Mesendoderm (in vitro differentiated cells): ENCODE measurements at regions not wholly inside any gene's neighbourhood (a gene's known extent, or its start where the extent isn't known, plus 50 kb on each side); places are given as distances from the start of the nearest gene placed in this dataset.

Source experiments
- DNase-seq: peaks from one replicate; pipeline ENCODE4 v3.0.0; 2013
- H2AK5ac ChIP-seq: 2 replicates; pipeline ENCODE4 v1.6.1; 2013; ENCODE audit warnings: low read length, inconsistent platforms
- H2BK120ac ChIP-seq: 2 replicates; pipeline ENCODE4 v1.6.1; 2013; ENCODE audit warnings: low read depth, mild to moderate bottlenecking, low read length, moderate library complexity, mixed read lengths
- H2BK15ac ChIP-seq: replicated peaks from 2 replicates; pipeline ENCODE4 v1.6.1; 2013; ENCODE audit warnings: low read depth, mild to moderate bottlenecking, moderate library complexity
- H2BK5ac ChIP-seq: 2 replicates; pipeline ENCODE4 v1.6.1; 2013; ENCODE audit warnings: low read length, inconsistent platforms
- H3K18ac ChIP-seq: 2 replicates; pipeline ENCODE4 v1.6.1; 2013; ENCODE audit warnings: mild to moderate bottlenecking, low read length, mixed read lengths
- H3K23ac ChIP-seq: one replicate; pipeline ENCODE4 v1.6.1; 2013; ENCODE audit warnings: low read length
- H3K27ac ChIP-seq: 2 replicates; pipeline ENCODE4 v1.5.1; 2013; ENCODE audit warnings: low read depth, mild to moderate bottlenecking, inconsistent platforms, low read length, moderate library complexity
- H3K27me3 ChIP-seq: 2 replicates; pipeline ENCODE4 v1.6.1; 2013; ENCODE audit warnings: low read length, control low read depth, mild to moderate bottlenecking, inconsistent platforms; ENCODE audit not compliant: insufficient read depth, poor library complexity
- H3K36me3 ChIP-seq: 2 replicates; pipeline ENCODE4 v1.6.1; 2013; ENCODE audit warnings: low read length, inconsistent platforms; ENCODE audit not compliant: control insufficient read depth, insufficient read depth
- H3K4ac ChIP-seq: one replicate; pipeline ENCODE4 v1.6.1; 2013; ENCODE audit warnings: low read depth, mild to moderate bottlenecking, low read length, moderate library complexity
- H3K4me1 ChIP-seq: 2 replicates; pipeline ENCODE4 v1.6.1; 2013; ENCODE audit warnings: low read depth, low read length, inconsistent platforms; ENCODE audit not compliant: control insufficient read depth
- H3K4me2 ChIP-seq: 2 replicates; pipeline ENCODE4 v1.6.1; 2013; ENCODE audit warnings: low read length
- H3K4me3 ChIP-seq: 2 replicates; pipeline ENCODE4 v1.5.1; 2013; ENCODE audit warnings: mild to moderate bottlenecking, low read length
- H3K56ac ChIP-seq: one replicate; pipeline ENCODE4 v1.6.1; 2013; ENCODE audit warnings: low read length
- H3K79me1 ChIP-seq: 2 replicates; pipeline ENCODE4 v1.6.1; 2013; ENCODE audit warnings: low read length, inconsistent platforms
- H3K79me2 ChIP-seq: 2 replicates; pipeline ENCODE4 v1.6.1; 2013; ENCODE audit warnings: mild to moderate bottlenecking, low read length; ENCODE audit not compliant: control insufficient read depth, insufficient read depth
- H3K9ac ChIP-seq: 2 replicates; pipeline ENCODE4 v1.6.1; 2013; ENCODE audit warnings: low read length, inconsistent platforms
- H4K5ac ChIP-seq: one replicate; pipeline ENCODE4 v1.6.1; 2013; ENCODE audit warnings: low read length
- H4K8ac ChIP-seq: one replicate; pipeline ENCODE4 v1.6.1; 2013; ENCODE audit warnings: low read depth, mild to moderate bottlenecking, control low read depth, low read length, moderate library complexity
- WGBS: extraction: QIAGEN DNeasy Blood & Tissue Kit; methylation state at CpG from one replicate; pipeline ENCODE4 v1.1.7; 2013; ENCODE audit warnings: low lambda C conversion rate, missing lambda C conversion rate; ENCODE audit not compliant: insufficient coverage; ENCODE audit errors: extremely low coverage; 5-methylcytosine and 5-hydroxymethylcytosine counted together

GRCh38 chr22:48902983-48903650 lies 924.6 kb downstream of the BRD1 start:
- no peak overlapping the region for H4K8ac ChIP-seq
- H3K56ac ChIP-seq, result no peak overlapping the region
- H2BK5ac ChIP-seq, result no peak overlapping the region
- H3K27me3 ChIP-seq, result no peaks in the 10 kb centered on the region
- H4K5ac ChIP-seq, result no peak overlapping the region
- WGBS, result no CpG with 5 or more reads among the region's 25 CpGs
- H3K79me2 ChIP-seq, result no peaks in the 10 kb centered on the region
- H3K4me3 ChIP-seq, result no peak overlapping the region
- H3K9ac ChIP-seq, result no peak overlapping the region
- no peak for DNase-seq
- H2AK5ac ChIP-seq, result no peak overlapping the region
- H3K23ac ChIP-seq, result no peak overlapping the region
- H3K4ac ChIP-seq, result no peak overlapping the region
- no peak overlapping the region for H2BK15ac ChIP-seq
- no peak overlapping the region for H3K4me2 ChIP-seq
- H3K27ac ChIP-seq, result no peak overlapping the region
- no peaks in the 10 kb centered on the region for H3K36me3 ChIP-seq
- no peak overlapping the region for H3K18ac ChIP-seq
- H3K4me1 ChIP-seq, result no peaks in the 10 kb centered on the region
- no peaks in the 10 kb centered on the region for H3K79me1 ChIP-seq
- no peak overlapping the region for H2BK120ac ChIP-seq

GRCh38 chr22:48902001-48902869 lies 925.4 kb downstream of the BRD1 start:
- Histone ChIP-seq H3K23ac (no peak overlapping the region), H3K79me2 (no peaks in the 10 kb centered on the region), H3K56ac (no peak overlapping the region), H2BK5ac (no peak overlapping the region), H3K79me1 (no peaks in the 10 kb centered on the region), H2BK120ac (no peak overlapping the region), H2BK15ac (no peak overlapping the region), H4K5ac (no peak overlapping the region), H3K4ac (no peak overlapping the region), H3K4me2 (no peak overlapping the region), H4K8ac (no peak overlapping the region), H3K4me3 (no peak overlapping the region), H3K18ac (no peak overlapping the region), H3K27ac (no peak overlapping the region), H3K4me1 (no peaks in the 10 kb centered on the region), H2AK5ac (no peak overlapping the region), H3K9ac (no peak overlapping the region), H3K27me3 (no peaks in the 10 kb centered on the region), H3K36me3 (no peaks in the 10 kb centered on the region)
- no peak for DNase-seq
- no CpG with 5 or more reads among the region's 37 CpGs for WGBS

GRCh38 chr22:48901324-48901723 lies 926.3 kb downstream of the BRD1 start:
- Histone ChIP-seq H3K9ac (no peak overlapping the region), H2AK5ac (no peak overlapping the region), H3K23ac (no peak overlapping the region), H2BK15ac (no peak overlapping the region), H3K18ac (no peak overlapping the region), H2BK5ac (no peak overlapping the region), H4K8ac (no peak overlapping the region), H3K56ac (no peak overlapping the region), H3K4me3 (no peak overlapping the region), H3K27ac (no peak overlapping the region), H3K27me3 (no peaks in the 10 kb centered on the region), H3K4me2 (no peak overlapping the region), H3K36me3 (no peaks in the 10 kb centered on the region), H3K4me1 (no peaks in the 10 kb centered on the region), H2BK120ac (no peak overlapping the region), H3K79me1 (no peaks in the 10 kb centered on the region), H3K79me2 (no peaks in the 10 kb centered on the region), H4K5ac (no peak overlapping the region), H3K4ac (no peak overlapping the region)
- WGBS, result no CpG with 5 or more reads among the region's 12 CpGs
- no peak for DNase-seq

- Histone ChIP-seq H3K4me3 (no peak overlapping the region), H3K4me1 (no peaks in the 10 kb centered on the region), H3K27me3 (no peaks in the 10 kb centered on the region), H2BK15ac (no peak overlapping the region), H2BK5ac (no peak overlapping the region), H3K79me1 (no peaks in the 10 kb centered on the region), H4K8ac (no peak overlapping the region), H4K5ac (no peak overlapping the region), H3K56ac (no peak overlapping the region), H3K18ac (no peak overlapping the region), H2AK5ac (no peak overlapping the region), H3K27ac (no peak overlapping the region), H3K36me3 (no peaks in the 10 kb centered on the region), H3K23ac (no peak overlapping the region), H2BK120ac (no peak overlapping the region), H3K79me2 (no peaks in the 10 kb centered on the region), H3K4me2 (no peak overlapping the region), H3K4ac (no peak overlapping the region), H3K9ac (no peak overlapping the region)
- no peak for DNase-seq
- WGBS, result no CpG with 5 or more reads among the region's 9 CpGs
Observed at GRCh38 chr22:48900626-48901025, 927.0 kb downstream of the BRD1 start.

GRCh38 chr22:48900327-48900597 lies 927.4 kb downstream of the BRD1 start:
- Histone ChIP-seq H2BK5ac (no peak overlapping the region), H3K27ac (no peak overlapping the region), H4K8ac (no peak overlapping the region), H3K9ac (no peak overlapping the region), H3K4me2 (no peak overlapping the region), H3K23ac (no peak overlapping the region), H2BK15ac (no peak overlapping the region), H3K18ac (no peak overlapping the region), H2AK5ac (no peak overlapping the region), H3K56ac (no peak overlapping the region), H3K4ac (no peak overlapping the region), H3K79me2 (no peaks in the 10 kb centered on the region), H3K4me3 (no peak overlapping the region), H3K79me1 (no peaks in the 10 kb centered on the region), H3K4me1 (no peaks in the 10 kb centered on the region), H3K36me3 (no peaks in the 10 kb centered on the region), H3K27me3 (no peaks in the 10 kb centered on the region), H4K5ac (no peak overlapping the region), H2BK120ac (no peak overlapping the region)
- no CpG with 5 or more reads among the region's 2 CpGs for WGBS
- no peak for DNase-seq
